Bronchial epithelial cell (primary cell): ENCODE measurements at regions not wholly inside any gene's neighbourhood (a gene's known extent, or its start where the extent isn't known, plus 50 kb on each side); places are given as distances from the start of the nearest gene placed in this dataset.
A peak's percentile ranks its signal among the peaks of the same experiment; 100 is the strongest.

Experiments
- DNase-seq: peaks from one replicate; pipeline ENCODE4 v3.0.0-alpha.2; 2010; ENCODE audit warnings: low read depth
- FAIRE-seq: peaks from 2 replicates; lab custom pipeline; 2011; peaks lifted over from hg19 to GRCh38; lab: Jason Lieb, UNC
- H3K27me3 ChIP-seq: 2 replicates; pipeline ENCODE4 v1.5.1; 2011; ENCODE audit warnings: low read length; ENCODE audit not compliant: control insufficient read depth, insufficient read depth
- H3K36me3 ChIP-seq: 2 replicates; pipeline ENCODE4 v1.5.1; 2011; ENCODE audit warnings: low read length; ENCODE audit not compliant: control insufficient read depth, insufficient read depth
- H3K4me3 ChIP-seq: 2 replicates; pipeline ENCODE4 v1.5.1; 2011; ENCODE audit warnings: mild to moderate bottlenecking, low read depth, low read length, control low read depth
- CTCF ChIP-seq: IDR thresholded peaks from 2 replicates; pipeline ENCODE4 v1.5.1; 2011; ENCODE audit warnings: mild to moderate bottlenecking, moderate library complexity, low read length, control low read depth, inconsistent platforms; ENCODE audit not compliant: insufficient read depth, severe bottlenecking

GRCh38 chr4:185912779-185913178 lies 100.8 kb upstream of the SORBS2 start:
- Histone ChIP-seq H3K36me3 (no peaks in the 10 kb centered on the region), H3K27me3 (no peaks in the 10 kb centered on the region), H3K4me3 (no peak overlapping the region)
- DNase-seq (peak; percentile 81), FAIRE-seq (no peak)
- no peak for TF ChIP-seq CTCF

GRCh38 chr4:185914583-185915199 lies 102.7 kb upstream of the SORBS2 start:
- DNase-seq (no peak), FAIRE-seq (no peak)
- no peak for TF ChIP-seq CTCF

GRCh38 chr4:185915271-185915670 lies 103.3 kb upstream of the SORBS2 start:
- DNase-seq = no peak
- FAIRE-seq = no peak
- no peaks in the 10 kb centered on the region for H3K27me3 ChIP-seq
- no peak overlapping the region for H3K4me3 ChIP-seq
- no peak for TF ChIP-seq CTCF
- H3K36me3 ChIP-seq = no peaks in the 10 kb centered on the region

More at GRCh38 chr4:185914583-185915199, 102.7 kb upstream of the SORBS2 start:
- H3K4me3 ChIP-seq = no peak overlapping the region
- H3K36me3 ChIP-seq = no peaks in the 10 kb centered on the region
- H3K27me3 ChIP-seq = no peaks in the 10 kb centered on the region

GRCh38 chr4:185915817-185916216 lies 103.8 kb upstream of the SORBS2 start:
- Histone ChIP-seq H3K36me3 (no peaks in the 10 kb centered on the region), H3K27me3 (no peaks in the 10 kb centered on the region), H3K4me3 (no peak overlapping the region)
- DNase-seq = no peak
- FAIRE-seq = no peak
- no peak for TF ChIP-seq CTCF

GRCh38 chr4:185916231-185916630 lies 104.2 kb upstream of the SORBS2 start:
- no peak overlapping the region for H3K4me3 ChIP-seq
- no peaks in the 10 kb centered on the region for H3K27me3 ChIP-seq
- H3K36me3 ChIP-seq = no peaks in the 10 kb centered on the region
- FAIRE-seq = no peak
- no peak for DNase-seq
- TF ChIP-seq CTCF = no peak

GRCh38 chr4:185916683-185917082 lies 104.7 kb upstream of the SORBS2 start:
- no peak overlapping the region for H3K4me3 ChIP-seq
- FAIRE-seq (no peak), DNase-seq (no peak)
- H3K27me3 ChIP-seq = no peaks in the 10 kb centered on the region
- no peak for TF ChIP-seq CTCF
- H3K36me3 ChIP-seq = no peaks in the 10 kb centered on the region
